ENCODE measurements at regions not wholly inside any gene's neighbourhood (a gene's known extent, or its start where the extent isn't known, plus 50 kb on each side); places are given as distances from the start of the nearest gene placed in this dataset.

DNA sequence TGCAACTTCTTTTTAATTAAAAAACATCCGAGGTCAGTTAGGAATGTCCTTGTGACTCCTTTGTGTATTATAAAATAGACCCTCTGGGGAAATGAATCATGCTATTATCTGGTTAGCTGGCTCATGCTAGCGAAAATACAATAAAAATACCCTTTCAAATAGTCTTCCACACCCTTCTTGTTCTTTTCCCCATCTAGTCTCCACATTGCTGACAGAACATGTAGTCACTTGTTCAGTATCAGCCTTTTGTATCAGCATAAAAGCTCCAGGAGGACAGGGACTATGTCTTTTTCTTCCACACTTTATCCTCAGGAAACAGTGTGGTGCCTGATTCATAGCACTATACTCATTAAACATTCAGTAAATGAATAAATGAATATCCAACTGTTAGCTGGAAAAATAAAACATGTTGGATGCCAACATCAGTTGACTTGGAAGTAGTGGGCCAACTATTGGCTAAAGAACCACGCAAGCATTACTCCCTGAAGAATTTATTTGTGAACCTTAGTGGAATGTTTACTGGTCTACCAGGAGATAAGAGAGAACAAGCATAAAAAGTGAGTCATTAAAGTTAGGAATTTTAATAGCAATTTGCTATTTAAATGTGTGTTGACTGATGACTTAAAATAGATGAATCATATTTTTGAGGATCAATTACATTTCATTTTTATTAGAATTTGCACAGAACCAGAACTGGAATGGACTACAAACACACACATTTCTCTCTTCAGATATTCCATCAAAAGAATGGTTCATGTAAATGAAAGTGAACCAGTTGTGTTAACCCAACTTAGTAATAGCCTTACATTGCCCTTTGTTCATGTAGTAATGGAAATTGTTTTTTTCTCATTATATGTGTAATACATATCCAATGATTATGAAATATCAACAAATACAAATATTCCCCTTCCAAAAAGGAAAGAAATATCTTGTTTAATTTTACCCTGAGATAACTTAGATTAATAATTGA lies 129.6 kb downstream of the DKK1 start:
- intact Hi-C loops (cut with DNase I; ENCODE audit: low total_unique reads), result no loop called here
- no peaks in the 10 kb centered on the region for H3K27me3 ChIP-seq
- no peak overlapping the region for H3K27ac ChIP-seq
- no peaks in the 10 kb centered on the region for H3K9me3 ChIP-seq
- H3K4me3 ChIP-seq, result no peak overlapping the region
- peak in 1 of 2 donors; percentile 63 for ATAC-seq
- TF ChIP-seq POLR2A (IDR thresholded peaks at IDR 0.05) (no peak), CTCF (IDR thresholded peaks at IDR 0.05 in 4 of 5, conservative IDR thresholded peaks at IDR 0.05 in 1 of 5) (no peak)
- no peaks in the 10 kb centered on the region for H3K36me3 ChIP-seq
- H3K4me1 ChIP-seq, result no peaks in the 10 kb centered on the region
- no peak for DNase-seq
- in situ Hi-C loops (cut with MboI; ENCODE audit: low sequenced_read_pairs in 4 of 4), result no loop called here

- in situ Hi-C loops (cut with MboI; ENCODE audit: low sequenced_read_pairs in 4 of 4), result no loop called here
- Histone ChIP-seq H3K36me3 (no peaks in the 10 kb centered on the region), H3K9me3 (no peaks in the 10 kb centered on the region), H3K27ac (no peak overlapping the region), H3K4me3 (no peak overlapping the region), H3K4me1 (no peaks in the 10 kb centered on the region), H3K27me3 (no peaks in the 10 kb centered on the region)
- intact Hi-C loops (cut with DNase I; ENCODE audit: low total_unique reads), result no loop called here
- ATAC-seq, result no peak
- TF ChIP-seq CTCF (IDR thresholded peaks at IDR 0.05 in 4 of 5, conservative IDR thresholded peaks at IDR 0.05 in 1 of 5) (no peak), POLR2A (IDR thresholded peaks at IDR 0.05) (no peak)
- DNase-seq, result no peak
Measured at GRCh38 chr10:52446391-52446790, 132.3 kb downstream of the DKK1 start.

DNA sequence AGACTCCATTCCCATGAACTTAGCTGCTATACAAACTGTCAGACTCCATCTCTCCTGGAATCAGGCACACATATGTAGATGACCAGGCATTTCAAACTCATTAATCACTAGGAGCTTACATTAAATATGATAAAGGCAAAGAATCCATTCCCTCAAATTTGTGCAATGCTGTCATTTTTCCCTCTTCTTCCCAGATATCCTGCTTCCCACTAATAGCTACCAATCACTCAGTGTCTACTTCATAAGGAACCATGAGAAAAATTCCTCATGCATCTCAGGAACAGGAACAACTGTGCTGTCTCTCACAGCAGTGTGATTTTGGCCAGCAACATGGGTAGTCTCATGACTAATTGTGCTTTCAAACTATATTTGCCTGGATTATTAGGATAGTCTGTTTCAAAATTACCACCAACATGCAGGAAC lies 133.9 kb downstream of the DKK1 start:
- H3K27me3 ChIP-seq, result no peaks in the 10 kb centered on the region
- TF ChIP-seq POLR2A (IDR thresholded peaks at IDR 0.05) (no peak), CTCF (IDR thresholded peaks at IDR 0.05 in 4 of 5, conservative IDR thresholded peaks at IDR 0.05 in 1 of 5) (no peak)
- no peaks in the 10 kb centered on the region for H3K36me3 ChIP-seq
- intact Hi-C loops (cut with DNase I; ENCODE audit: low total_unique reads) (no loop called here), in situ Hi-C loops (cut with MboI; ENCODE audit: low sequenced_read_pairs in 4 of 4) (no loop called here)
- H3K4me3 ChIP-seq, result no peak overlapping the region
- DNase-seq (no peak), ATAC-seq (no peak)
- H3K4me1 ChIP-seq, result no peaks in the 10 kb centered on the region
- H3K27ac ChIP-seq, result no peak overlapping the region
- no peaks in the 10 kb centered on the region for H3K9me3 ChIP-seq

DNA sequence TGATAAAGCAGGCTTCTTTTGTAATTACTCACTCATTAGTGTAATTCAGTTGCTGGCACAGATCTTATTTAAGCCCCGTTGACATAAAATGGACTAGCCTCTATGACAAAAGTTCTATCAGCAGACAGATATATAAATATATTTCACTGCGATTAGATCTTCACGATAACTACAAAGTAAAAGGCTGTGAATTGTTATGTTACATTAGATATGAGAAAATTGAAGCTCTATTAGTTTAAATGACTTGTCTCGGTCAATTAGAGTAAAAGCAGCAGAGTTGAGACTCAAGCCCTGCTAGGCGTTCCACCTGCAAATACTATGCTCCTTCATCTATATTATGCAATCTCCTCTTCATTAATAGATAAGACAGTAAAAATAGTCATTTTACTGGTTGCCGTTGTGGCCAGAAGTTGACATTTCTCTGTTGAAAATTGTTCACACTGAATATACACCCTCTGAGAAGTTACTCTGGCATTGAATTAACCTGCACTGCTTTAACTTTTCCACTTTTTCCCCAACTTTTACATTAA lies 136.7 kb downstream of the DKK1 start:
- H3K9me3 ChIP-seq, result no peaks in the 10 kb centered on the region
- no peak overlapping the region for H3K27ac ChIP-seq
- no peaks in the 10 kb centered on the region for H3K27me3 ChIP-seq
- intact Hi-C loops (cut with DNase I; ENCODE audit: low total_unique reads), result no loop called here
- in situ Hi-C loops (cut with MboI; ENCODE audit: low sequenced_read_pairs in 4 of 4), result no loop called here
- H3K4me3 ChIP-seq, result no peak overlapping the region
- DNase-seq (no peak), ATAC-seq (no peak)
- H3K4me1 ChIP-seq, result no peaks in the 10 kb centered on the region
- no peak for TF ChIP-seq POLR2A (IDR thresholded peaks at IDR 0.05)
- TF ChIP-seq CTCF (IDR thresholded peaks at IDR 0.05 in 4 of 5, conservative IDR thresholded peaks at IDR 0.05 in 1 of 5), result no peak
- no peaks in the 10 kb centered on the region for H3K36me3 ChIP-seq
